DMS114 treated with DMSO at 0.1 percent for 48 hours (cell line): ENCODE measurements at regions not wholly inside any gene's neighbourhood (a gene's known extent, or its start where the extent isn't known, plus 50 kb on each side); places are given as distances from the start of the nearest gene placed in this dataset.
"Not testable (repeated sequence)": the region's sequence is repeated elsewhere in the genome, so short reads cannot be mapped to it uniquely, and the experiment has no call there.

Experiments used
- DNase-seq: peaks from one replicate; lab custom pipeline; 2025; ENCODE audit not compliant: unreplicated experiment; lab: John Stamatoyannopoulos, UW

DNA sequence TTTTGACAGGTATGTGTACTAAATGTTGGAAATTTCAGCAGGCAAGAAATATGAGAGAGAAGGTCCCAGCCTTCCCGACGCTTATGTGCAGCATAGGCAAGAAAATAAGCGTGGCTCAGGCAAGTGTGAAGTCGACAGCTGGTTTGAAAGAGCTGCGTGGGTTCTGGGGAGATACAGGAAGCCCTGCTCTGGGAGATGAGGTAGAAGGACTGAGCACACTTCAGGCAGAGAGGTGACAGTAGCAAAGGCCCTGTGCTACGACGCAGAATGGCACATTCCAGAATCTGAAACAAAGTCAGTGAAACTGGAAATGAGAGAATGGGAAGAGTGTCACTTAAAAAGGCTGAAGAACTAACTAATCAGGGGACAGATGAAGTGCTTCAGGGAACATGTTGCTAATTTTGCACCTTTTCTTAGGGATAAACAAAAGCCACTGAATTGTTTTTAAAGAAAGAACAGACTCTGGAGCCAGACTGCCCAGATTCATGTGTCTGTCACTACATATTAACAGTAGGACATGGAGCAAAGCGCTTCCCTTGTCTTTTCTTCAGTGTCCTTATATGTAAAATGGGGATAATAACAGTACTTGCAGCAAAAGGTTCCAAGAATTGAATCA is 160.1 kb downstream of the SPRY2 start:
- DNase-seq: no peak

DNA sequence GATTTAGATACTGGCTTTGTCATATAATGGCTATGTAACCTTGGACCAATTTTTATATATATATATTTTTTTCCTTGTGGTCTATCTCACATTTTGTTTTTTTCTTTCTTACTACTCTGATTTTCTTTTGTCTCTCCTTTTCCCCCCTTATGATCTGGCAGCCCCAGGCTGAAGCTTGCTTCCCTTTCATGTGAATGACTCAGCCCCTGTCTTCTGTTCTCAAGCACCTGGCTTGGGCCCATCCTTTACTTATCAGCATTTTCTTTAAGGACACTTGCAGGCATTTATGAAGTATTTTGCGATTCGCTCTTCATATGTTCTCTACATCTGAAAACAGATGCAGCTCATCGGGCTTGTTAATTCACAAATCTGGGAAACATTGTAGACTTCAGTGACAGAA is 163.6 kb downstream of the SPRY2 start:
- no peak for DNase-seq

DNA sequence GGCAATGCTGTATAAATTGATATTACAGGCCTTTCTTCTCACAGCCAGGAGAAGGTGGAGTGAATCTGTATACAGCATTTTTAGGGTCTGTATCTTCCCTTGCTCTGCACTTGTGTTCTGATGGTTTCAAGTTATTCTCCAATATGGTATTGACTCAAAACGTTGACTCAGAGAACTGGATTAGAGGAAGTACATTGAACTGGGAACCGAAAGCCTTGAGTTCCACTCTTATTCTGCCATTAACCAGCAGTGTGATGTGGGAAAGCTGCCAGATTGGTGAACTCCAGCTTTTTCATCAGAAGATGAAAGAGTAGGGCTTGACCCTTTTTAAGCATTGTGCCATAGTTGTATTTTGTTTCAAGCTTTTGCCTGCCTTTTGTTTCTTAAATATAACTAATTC is 167.7 kb downstream of the SPRY2 start:
- DNase-seq: no peak

DNA sequence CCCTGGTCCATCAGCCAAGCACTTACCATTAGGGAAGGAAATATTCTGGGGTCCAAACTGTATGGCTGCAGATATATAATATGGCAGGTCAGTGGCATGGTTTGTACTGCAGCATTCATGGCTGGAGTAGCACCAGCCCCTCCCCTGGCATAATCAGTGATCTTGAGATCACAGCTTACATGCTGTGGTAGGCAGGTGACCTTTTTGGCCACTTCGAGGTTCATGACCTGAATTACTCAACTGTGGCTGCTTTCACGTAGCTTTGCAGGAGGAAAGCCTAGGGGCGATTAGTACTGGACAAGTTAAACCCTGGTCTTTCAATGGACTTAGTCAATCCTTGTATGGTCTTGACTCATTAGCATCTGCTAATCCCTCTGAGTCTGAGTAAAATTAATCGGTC is 169.8 kb downstream of the SPRY2 start:
- no peak for DNase-seq

DNA sequence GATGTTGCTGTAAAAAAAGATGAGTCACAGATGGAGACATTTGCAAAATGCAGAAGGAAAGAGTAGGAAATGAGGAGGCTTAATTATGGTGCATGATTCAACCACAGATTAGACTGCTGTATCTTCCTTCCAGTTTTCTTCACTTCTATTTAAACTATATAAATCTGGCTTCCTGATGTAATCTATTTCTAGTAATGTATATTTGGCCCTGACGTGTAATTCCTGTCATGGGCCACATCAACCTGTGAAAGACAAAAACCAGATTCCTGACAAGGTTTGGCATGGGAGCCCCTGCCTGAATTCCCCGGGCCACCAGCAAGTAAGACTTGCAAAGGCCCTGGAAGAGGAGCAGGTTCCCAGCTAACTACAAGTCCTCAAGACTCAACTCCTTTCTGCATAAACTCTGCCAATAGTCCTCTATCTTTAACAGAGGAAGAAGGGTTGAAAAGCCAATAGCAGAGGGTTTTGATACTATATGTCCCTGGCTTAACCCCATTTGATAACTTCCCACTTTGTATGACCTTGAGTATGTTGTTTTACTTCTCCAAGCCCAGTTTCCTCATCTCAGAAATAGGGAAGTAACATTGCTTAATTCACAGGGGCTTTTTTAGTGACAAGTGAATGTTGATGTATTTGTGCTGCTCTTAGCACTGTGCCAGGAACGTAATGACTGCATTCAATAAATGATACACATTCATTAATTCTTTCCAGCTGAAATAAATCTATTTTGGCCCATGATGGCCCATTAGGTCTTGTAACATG is 172.7 kb downstream of the SPRY2 start:
- no peak for DNase-seq

DNA sequence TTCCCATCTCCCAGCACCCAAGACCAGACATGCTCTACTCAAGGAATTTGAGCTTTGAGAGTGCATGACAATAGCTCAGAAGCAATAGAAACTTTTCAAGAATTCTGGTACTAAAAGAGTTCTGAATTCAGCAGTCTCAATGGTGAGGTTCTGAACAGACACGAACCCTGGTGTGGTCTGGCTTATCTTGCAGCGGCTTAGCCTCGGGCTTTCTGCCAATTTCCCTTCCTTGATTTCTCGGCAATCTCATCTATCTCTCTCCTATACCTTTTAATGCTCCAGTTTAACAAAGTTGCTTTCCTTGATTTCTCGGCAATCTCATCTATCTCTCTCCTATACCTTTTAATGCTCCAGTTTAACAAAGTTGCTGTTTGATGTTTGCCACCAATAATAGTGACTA is 174.6 kb downstream of the SPRY2 start:
- no peak for DNase-seq

DNA sequence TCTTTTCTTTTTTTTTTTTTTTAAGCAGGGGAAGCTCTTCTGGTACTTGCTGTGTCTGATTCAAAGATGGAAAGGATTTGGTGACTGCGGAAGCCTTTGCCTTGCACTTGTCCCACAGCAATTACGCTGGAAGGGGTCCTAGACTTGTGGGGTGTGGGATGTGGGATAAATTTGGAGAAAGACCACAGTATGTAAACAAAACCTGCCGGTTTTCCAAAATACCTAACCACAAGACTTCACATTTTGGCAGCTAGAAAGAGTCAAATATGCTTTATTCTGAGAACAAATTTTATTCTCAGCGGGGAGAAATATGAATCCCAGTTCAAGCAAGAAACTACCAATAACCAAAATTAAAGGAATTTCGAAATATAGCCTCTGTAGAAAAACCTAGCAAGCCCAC is 176.5 kb downstream of the SPRY2 start:
- DNase-seq: no peak

DNA sequence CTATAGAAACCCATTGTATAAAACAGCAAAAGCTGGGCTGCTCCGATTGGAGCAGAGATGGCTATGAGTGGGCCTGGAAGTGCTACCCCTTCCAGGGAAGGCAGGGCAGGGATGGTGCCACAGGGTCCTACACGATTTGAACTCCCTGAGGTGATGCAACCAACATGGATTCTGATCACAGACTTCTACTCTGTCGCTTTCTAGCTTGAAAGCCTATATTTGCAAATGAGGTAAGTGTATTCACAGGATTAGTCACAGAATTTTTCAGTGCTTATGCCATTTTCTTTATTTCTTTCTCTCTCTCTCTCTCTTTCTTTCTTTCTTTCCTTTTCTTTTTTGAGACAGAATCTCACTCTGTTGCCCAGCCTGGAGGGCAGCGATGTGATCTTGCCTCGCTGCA is 179.0 kb downstream of the SPRY2 start:
- DNase-seq: no peak

DNA sequence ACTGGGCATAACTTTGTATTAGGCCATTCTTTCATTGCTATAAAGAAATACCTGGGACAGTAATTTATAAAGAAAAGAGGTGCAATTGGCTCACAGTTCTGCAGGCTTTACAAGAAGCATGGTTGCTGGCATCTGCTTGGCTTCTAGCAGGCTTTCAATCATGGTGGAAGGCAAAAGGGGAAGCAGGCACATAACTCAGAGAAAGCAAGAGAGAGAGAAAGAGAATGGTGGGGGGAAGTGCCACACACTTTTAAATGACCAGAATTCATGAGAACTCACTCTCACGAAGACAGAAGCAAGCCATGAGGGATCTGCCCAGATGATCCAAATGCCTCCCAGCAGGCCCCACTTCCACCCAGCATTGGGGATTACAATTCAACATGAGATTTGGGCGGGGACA is 179.7 kb downstream of the SPRY2 start:
- no peak for DNase-seq

DNA sequence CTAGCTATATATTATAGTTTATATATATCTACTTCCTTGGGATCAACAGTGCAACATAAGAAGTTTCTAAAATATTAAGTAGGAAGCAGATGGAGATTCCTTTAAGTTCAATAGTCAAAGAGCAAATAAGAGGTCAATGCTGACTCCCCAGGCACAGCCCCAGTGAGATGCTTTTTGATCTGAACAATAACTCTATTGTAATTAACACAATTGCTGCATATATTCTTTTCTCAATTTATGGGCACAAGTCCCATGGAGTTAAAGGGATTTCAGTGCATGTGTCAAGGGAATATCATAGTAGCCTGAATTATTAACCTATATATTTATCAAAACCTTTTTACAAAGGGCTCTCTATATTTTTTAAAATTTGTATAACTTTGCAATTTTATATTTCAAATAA is 180.8 kb downstream of the SPRY2 start:
- DNase-seq: no peak

DNA sequence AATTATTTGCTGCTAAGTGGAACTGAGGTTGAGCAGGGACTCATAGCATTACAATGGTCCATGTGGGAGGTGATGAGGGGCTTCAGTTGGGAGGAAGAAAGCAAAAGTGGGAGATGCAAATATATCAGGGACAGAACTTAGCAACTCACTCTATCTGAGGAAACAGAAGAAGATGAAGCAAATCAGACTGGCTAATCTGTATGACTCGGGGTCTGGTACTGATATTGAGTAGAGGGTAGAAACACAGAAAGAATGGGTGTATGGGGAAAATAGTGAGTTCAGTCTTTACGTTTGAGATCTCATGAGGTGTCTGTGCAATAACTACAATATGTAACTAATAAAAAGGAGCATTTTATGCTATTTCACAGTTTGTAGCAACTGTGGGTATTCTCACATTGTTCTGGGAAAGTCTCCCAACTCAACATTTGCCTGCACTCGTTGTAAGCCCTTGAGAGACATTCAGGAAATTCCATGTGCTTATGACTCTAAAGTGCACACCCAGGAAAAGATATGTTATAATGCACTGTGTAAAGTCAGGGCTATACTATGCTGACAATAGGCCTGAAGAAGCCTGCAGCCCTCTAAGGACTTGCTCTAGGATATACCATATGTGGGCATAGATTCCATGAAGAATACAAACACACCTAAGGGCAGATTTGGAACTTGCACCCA is 183.5 kb downstream of the SPRY2 start:
- DNase-seq: no peak

DNA sequence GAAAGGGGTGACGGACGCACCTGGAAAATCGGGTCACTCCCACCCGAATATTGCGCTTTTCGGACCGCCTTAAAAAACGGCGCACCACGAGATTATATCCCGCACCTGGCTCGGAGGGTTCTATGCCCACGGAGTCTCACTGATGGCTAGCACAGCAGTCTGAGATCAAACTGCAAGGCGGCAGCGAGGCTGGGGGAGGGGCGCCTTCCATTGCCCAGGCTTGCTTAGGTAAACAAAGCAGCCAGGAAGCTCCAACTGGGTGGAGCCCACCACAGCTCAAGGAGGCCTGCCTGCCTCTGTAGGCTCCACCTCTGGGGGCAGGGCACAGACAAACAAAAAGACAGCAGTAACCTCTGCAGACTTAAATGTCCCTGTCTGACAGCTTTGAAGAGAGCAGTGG is 188.8 kb downstream of the SPRY2 start:
- not testable (repeated sequence) for DNase-seq

DNA sequence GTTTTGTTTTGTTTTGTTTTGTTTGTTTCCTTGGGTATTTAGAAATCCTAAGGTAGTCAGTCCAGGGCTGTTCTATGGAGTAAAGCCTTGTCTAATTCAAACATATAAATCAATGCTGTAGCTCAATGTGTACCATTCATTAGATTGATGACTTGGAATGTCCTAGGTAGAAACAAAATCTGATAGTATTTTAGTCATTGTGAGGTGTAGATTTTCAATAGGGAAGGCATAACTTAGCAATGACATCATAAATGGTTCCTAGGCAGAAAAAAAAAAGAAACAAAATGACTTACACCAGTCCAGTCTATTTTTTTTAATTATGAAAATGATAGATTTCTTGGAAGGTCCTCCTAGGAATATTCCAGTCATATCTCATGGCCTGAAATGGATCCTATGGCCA is 189.9 kb downstream of the SPRY2 start:
- DNase-seq: no peak

DNA sequence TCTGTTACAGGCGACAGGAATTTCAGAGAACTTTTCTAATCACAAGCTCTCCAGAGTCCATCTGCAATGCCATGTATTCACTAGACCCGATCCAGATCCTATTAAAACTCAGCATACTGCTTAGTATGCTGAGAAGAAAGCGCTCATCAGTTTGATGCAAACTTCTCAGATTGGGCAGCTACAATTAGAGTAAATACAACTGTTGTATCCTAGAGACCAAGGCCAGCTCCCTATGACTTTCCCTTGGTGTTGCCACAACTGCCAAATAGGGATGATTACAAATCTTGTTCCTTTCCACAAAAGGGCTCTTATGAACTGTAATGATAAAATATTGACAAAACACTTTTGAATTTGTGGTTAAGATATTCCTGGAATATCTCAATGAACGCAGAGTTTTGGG is 191.2 kb downstream of the SPRY2 start:
- DNase-seq: no peak

DNA sequence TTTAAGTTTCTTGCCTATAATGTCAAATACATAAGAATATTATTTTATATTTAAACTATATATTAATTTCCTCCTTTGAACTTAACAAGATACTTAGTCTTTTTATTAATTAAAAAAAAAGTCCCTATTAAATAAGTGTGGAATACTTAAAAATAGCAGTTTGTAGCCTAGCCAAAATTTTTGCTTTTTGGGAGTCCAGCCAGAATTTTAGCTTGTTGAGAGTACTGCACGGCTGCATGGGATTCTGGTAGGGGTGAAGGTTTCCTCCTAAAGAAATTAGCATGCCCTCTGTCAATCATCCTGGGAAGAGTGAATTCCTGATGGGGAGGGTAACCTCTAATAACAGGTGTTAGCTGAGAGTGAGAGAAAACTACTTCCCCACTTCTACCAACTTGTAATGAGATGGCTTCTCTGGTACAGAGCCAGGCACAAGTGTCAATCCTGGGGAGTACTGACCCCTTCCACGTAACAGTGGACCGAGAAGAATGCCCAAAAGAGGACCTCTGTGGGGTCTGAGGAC is 195.7 kb downstream of the SPRY2 start:
- DNase-seq: no peak

DNA sequence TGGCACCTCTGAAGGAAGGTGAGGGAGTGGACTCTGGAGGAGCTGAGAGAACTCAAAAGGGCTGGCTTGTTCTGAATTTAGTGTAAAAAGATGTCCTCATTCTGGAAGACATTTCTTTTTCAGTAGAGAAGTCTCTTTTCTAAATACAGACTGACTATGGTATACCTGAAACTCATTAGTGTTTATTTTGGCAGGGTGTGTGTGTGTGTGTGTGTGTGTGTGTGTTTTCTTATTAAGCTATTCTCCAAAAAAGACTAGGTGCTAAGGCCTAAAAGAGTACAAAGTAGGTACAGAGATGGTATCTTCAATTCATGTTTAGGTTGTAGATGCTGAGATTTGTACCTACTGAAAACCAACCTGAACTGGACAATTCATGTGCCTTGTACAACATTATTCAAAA is 196.4 kb downstream of the SPRY2 start:
- DNase-seq: no peak

DNA sequence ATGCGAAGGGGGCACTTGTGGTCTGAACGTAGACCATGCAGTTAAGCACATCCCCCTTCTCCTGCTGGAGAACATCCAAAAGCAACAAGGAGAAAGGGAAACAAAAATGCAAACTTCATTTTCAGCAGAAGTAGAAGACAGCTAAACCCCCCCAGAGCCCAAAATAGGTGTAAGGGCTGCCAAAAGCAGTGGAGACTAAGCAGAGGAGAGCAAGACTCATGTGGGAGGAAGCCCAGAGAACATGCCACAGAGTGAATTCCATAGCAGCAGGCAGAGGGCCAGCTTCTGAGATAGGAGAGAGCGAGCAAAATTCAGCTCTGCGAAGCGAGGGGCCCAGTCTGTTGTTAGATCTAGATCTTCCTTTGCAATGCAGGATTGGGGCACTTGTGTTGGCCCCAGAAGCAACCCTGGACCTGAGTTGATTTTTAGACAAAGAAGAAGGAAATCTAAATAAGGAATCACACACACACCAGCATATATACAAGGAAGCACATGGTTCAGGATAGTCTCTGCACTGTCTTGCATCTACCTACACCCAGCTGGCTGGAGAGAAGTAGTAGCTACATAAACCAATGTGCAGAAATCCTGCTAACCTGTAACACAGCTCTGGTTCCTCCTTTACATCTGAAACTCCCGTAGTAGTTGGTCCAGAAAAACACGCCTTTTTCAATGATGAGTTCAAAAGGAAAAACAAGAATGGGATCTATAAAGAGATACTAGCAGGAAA is 199.6 kb downstream of the SPRY2 start:
- no peak for DNase-seq

DNA sequence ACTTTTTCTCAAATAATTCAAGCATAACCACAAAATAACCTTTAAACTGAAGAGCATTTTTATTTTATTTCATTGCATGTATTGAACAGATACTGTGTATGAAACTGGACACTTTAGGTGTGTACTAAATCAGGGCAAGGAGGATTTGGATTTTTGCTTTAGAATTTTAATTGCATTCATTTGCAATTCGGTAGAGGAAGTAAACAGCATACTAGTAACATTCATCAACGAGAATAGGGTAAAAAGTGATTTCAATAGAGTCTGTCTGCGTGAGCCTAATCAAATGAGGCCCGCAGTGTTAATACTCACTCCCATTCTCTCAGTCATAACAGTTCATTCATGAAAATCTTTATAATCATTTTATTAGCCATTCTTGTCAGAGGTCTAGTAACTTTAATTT is 200.2 kb downstream of the SPRY2 start:
- DNase-seq: no peak

DNA sequence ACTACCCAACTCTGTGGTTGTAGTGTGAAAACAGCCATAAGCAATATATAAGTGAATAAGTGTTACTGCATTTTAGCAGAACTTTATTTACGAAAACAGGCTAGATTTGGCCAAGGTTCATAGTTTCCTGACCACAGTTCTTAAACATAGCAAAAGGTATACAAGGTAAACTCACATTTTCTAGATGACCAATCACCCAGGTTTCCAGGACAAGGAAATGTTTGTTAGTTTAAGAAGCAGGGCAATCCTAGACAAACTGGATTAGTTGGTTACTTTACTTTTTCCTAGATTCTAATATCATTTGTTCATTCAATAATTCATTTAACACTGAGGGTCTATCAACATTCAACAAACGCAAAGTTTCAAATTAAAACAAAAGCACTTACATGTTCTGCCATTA is 201.7 kb downstream of the SPRY2 start:
- no peak for DNase-seq

DNA sequence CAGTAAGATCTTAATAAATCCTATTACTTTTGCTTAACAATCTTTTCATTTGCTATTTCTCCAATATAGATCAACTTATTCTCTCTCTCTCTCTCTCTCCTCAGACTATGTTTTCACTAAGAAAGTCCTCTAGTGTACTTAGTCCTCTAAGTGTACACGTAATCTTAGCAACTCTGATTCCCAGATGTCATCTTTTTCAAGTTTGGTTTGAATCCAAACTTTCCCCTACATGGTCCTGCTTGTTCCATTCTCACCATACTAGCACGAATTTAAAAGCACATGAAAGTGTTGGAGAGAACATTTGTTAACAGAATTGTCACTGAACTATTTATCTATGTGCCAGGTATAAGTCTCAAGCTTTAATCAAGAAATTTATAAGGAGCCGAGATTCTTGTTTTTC is 202.9 kb downstream of the SPRY2 start:
- no peak for DNase-seq

DNA sequence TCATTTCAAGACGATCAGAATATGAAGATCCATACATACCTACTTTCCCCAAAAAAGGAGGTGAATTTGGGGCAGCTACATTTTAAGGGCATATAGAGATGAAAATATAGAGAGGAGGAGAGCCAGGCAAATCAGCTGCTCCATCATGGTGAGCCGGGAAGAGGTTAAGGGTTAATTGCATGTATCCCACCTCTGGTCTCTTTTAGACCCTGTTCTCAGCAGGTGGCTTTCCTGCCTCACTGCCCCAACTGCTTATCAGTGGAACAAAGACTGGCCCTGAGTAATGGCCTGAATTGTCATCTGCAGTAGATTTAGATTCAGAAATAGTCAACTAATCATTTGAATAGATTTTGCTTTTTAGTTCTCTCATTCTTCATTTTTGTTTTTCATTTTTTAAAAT is 206.6 kb downstream of the SPRY2 start:
- DNase-seq: no peak
